ENCODE measurements at regions not wholly inside any gene's neighbourhood (a gene's known extent, or its start where the extent isn't known, plus 50 kb on each side); places are given as distances from the start of the nearest gene placed in this dataset.

DNA sequence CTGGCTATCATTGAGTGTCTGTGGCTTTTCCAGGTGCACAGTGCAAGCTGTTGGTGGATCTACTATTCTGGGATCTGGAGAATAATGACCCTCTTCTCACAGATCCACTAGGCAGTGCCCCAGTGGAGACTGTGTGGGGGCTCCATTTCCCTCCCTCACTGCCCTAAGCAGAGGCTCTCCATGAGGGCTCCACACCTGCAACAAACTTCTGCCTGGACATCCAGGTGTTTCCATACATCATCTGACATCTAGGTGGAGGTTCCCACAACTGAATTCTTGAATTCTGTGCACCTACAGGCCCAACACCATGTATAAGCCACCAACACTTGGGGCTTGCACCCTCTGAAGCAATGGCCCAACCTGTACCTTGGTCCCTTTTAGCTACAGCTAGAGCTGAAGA, 775.4 kb upstream of the CDH2 start:
- TF ChIP-seq, protein P1, sequence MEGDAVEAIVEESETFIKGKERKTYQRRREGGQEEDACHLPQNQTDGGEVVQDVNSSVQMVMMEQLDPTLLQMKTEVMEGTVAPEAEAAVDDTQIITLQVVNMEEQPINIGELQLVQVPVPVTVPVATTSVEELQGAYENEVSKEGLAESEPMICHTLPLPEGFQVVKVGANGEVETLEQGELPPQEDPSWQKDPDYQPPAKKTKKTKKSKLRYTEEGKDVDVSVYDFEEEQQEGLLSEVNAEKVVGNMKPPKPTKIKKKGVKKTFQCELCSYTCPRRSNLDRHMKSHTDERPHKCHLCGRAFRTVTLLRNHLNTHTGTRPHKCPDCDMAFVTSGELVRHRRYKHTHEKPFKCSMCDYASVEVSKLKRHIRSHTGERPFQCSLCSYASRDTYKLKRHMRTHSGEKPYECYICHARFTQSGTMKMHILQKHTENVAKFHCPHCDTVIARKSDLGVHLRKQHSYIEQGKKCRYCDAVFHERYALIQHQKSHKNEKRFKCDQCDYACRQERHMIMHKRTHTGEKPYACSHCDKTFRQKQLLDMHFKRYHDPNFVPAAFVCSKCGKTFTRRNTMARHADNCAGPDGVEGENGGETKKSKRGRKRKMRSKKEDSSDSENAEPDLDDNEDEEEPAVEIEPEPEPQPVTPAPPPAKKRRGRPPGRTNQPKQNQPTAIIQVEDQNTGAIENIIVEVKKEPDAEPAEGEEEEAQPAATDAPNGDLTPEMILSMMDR (conservative IDR thresholded peaks at IDR 0.05 in 1 of 2, IDR thresholded peaks at IDR 0.05 in 1 of 2; ENCODE audit: extremely low read depth in 1 of 2, insufficient read depth in 1 of 2, low read depth in 1 of 2, low read length in 2 of 2): no peak
- no peak for TF ChIP-seq EZH2 (IDR thresholded peaks at IDR 0.05; ENCODE audit: borderline replicate concordance, low read length)

Data from mammary epithelial cell (primary cell).